Left hindlimb (tissue), 1 donor: ENCODE measurements at regions not wholly inside any gene's neighbourhood (a gene's known extent, or its start where the extent isn't known, plus 50 kb on each side); places are given as distances from the start of the nearest gene placed in this dataset.
"Not testable (repeated sequence)": the region's sequence is repeated elsewhere in the genome, so short reads cannot be mapped to it uniquely, and the experiment has no call there.

Experiments used
- DNase-seq: peaks from one replicate; pipeline ENCODE4 v3.0.0-alpha.2; 2018

- no peak for DNase-seq
Observed at GRCh38 chr20:22058746-22059145, 353.3 kb downstream of the PAX1 start.

- no peak for DNase-seq
Observed at GRCh38 chr20:22055981-22056380, 350.5 kb downstream of the PAX1 start.

- DNase-seq = no peak
Observed at GRCh38 chr20:22052025-22052650, 346.7 kb downstream of the PAX1 start.

GRCh38 chr20:22045956-22046507 is 340.6 kb downstream of the PAX1 start:
- DNase-seq = not testable (repeated sequence)

- no peak for DNase-seq
Observed at GRCh38 chr20:22027423-22027822, 322.0 kb downstream of the PAX1 start.

- no peak for DNase-seq
Observed at GRCh38 chr20:22020201-22020600, 314.7 kb downstream of the PAX1 start.

GRCh38 chr20:22008456-22008855 is 303.0 kb downstream of the PAX1 start:
- DNase-seq = no peak

- no peak for DNase-seq
Observed at GRCh38 chr20:22006306-22006705, 300.8 kb downstream of the PAX1 start.

- no peak for DNase-seq
Observed at GRCh38 chr20:22005535-22005934, 300.1 kb downstream of the PAX1 start.

- no peak for DNase-seq
Observed at GRCh38 chr20:22004946-22005345, 299.5 kb downstream of the PAX1 start.

- no peak for DNase-seq
Observed at GRCh38 chr20:22003680-22004079, 298.2 kb downstream of the PAX1 start.

GRCh38 chr20:22001886-22002285 is 296.4 kb downstream of the PAX1 start:
- no peak for DNase-seq

- no peak for DNase-seq
Observed at GRCh38 chr20:21995461-21995860, 290.0 kb downstream of the PAX1 start.

- DNase-seq = no peak
Observed at GRCh38 chr20:21994203-21994602, 288.7 kb downstream of the PAX1 start.

GRCh38 chr20:21982559-21982958 is 277.1 kb downstream of the PAX1 start:
- DNase-seq = no peak

- no peak for DNase-seq
Observed at GRCh38 chr20:21981597-21982344, 276.3 kb downstream of the PAX1 start.

- no peak for DNase-seq
Observed at GRCh38 chr20:21981179-21981578, 275.7 kb downstream of the PAX1 start.

- no peak for DNase-seq
Observed at GRCh38 chr20:21971436-21971835, 266.0 kb downstream of the PAX1 start.

- no peak for DNase-seq
Observed at GRCh38 chr20:21968486-21968885, 263.0 kb downstream of the PAX1 start.

- no peak for DNase-seq
Observed at GRCh38 chr20:21967481-21967880, 262.0 kb downstream of the PAX1 start.

GRCh38 chr20:21956591-21956990 is 251.1 kb downstream of the PAX1 start:
- no peak for DNase-seq

- no peak for DNase-seq
Observed at GRCh38 chr20:21947406-21947805, 241.9 kb downstream of the PAX1 start.

GRCh38 chr20:21944227-21944626 is 238.8 kb downstream of the PAX1 start:
- no peak for DNase-seq
